ENCODE measurements at regions not wholly inside any gene's neighbourhood (a gene's known extent, or its start where the extent isn't known, plus 50 kb on each side); places are given as distances from the start of the nearest gene placed in this dataset.

GRCh38 chr4:129446074-129446473 is 350.1 kb downstream of the C4orf33 start:
- TF ChIP-seq EZH2 (IDR thresholded peaks at IDR 0.05; ENCODE audit: insufficient read depth, poor library complexity, severe bottlenecking) (no peak), EZH2phosphoT487 (IDR thresholded peaks at IDR 0.05; ENCODE audit: insufficient read depth, low read depth) (no peak)

Data from GM23248 (cell line).